Fibroblast of skin of left biceps (primary cell): ENCODE measurements at regions not wholly inside any gene's neighbourhood (a gene's known extent, or its start where the extent isn't known, plus 50 kb on each side); places are given as distances from the start of the nearest gene placed in this dataset.

Source experiments
- DNase-seq, 2 experiments: peaks; one replicate each; pipeline ENCODE4 v3.0.0-alpha.2; 2013; ENCODE audit warnings: low read depth in 2 of 2

DNA sequence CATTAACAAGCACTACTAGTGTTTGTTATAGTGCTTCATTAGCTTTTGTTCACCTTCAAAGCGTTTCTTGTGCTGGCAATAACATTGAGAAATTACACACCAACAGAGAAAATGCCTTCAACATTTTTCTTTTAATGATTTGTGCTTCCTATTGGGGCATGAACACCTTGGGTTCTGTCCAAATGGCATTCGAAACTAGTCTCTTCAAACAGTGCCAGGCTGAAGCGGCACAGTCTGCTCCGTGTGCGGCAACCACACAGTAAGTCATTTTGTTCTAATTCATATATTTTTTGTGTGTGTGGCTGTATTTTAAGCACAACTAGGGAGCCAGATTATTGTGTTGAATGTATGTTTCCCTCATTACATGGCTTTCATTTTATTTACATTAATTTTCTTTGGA, 414.7 kb upstream of the SGCD start:
- DNase-seq, result no peak

DNA sequence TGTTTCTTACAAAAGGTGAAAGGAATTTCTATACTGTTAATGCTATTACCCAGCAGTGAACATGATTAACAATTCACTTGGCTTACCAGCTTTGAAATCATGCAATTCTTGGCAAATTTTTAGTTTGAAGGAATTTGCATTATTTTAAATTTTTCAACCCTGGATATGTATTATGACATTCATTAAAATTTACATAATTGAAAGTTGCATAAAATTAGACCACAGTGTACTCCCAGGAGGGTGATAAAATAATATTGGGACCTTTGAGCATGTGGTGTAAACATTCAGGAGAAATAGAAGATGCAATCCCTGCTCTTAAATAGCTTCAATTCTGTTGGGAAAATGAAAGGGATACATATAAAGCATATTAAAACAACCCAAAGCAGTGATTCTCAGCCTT, 412.2 kb upstream of the SGCD start:
- DNase-seq, result no peak

DNA sequence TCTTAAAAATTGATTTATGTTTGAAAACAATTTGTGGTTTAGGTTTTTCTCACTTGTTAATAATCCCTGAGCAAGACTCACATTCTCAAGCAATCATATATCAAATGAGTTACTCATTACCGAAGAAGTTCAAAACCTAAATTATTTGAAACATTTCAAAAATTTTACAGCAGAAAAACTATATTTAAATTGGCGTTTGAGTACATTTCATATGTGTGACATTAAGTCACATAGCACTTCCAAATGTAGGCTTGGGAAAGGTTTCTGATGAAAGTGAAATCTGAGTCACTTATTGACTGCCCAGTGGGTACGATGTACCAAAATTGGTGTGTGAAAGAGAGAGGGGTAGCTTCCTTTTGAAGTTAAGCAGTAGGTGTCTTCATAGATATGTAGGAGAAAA, 411.4 kb upstream of the SGCD start:
- peak in 1 of 2 experiments; percentile 58 for DNase-seq

DNA sequence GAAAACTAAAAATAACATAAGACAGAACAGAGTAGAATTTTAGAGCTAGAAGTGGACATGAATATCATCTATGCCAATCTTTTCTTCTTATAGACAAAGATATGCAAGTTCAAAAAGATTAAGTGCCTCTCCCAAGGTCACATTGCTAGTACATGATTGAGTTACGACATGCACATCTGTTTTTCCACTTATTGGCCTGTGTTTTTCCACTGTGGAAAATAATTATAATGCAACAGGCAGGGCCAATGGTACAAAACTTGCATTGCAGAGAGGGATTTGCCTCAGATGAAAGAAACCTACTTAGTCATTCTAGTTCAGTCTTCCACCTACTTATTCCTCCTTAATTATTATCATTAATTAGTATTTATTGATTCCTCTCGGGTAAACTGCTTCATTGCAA, 407.8 kb upstream of the SGCD start:
- DNase-seq, result no peak

DNA sequence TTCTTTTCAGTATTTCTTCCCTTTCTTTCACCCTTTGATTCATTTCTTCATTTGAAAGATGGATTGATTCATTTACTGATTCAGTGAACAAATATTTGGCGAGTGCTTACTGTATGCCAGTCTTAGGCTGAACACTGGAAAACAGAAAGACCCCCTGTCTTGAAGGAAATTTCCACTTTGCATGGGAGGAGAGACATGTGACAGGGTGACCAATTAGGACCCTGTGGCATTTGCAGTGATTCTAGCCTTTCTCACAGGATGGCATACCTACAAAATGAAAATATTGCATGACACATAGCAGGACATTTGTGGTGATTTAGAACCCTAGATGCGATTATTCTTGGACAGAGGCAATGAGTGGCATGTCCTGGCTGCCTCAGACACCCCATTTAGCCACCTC, 407.2 kb upstream of the SGCD start:
- no peak for DNase-seq

DNA sequence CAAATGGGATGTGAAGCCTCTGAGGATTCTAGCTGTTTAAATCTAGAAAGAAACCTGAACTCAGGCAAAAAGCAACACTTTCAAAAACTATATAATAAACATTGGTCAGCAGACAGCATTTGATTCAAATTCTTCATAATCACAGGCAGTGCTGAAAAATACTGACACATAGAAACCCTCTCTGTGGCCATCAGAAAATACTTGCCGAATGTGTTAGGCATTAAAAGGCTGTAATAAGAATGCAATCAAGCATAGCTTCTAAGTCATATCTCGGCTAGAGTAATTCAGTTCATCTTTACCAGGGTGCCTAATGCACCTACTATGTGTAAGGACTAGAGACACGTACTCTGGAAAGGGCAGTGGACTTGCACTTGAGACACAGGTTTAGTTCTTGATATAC, 405.3 kb upstream of the SGCD start:
- DNase-seq, result no peak

DNA sequence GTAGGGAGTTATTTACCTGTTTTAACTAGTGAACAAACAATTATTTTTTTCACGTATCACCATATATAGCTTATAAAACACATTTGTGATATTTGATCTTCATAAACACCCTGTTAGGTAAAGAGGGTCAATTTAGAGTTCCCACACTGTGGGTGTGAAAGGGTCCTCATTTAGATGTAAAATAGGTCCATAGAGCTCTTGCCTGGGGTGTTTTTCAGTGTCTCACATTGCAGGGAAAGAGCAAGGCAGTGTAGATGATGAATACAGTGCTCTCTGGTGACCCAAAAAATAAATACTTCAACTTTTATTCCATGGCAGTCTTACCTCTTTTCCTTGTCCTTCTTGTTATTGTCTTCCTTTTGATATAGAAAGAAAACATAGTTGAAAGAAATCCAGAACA, 403.2 kb upstream of the SGCD start:
- no peak for DNase-seq

DNA sequence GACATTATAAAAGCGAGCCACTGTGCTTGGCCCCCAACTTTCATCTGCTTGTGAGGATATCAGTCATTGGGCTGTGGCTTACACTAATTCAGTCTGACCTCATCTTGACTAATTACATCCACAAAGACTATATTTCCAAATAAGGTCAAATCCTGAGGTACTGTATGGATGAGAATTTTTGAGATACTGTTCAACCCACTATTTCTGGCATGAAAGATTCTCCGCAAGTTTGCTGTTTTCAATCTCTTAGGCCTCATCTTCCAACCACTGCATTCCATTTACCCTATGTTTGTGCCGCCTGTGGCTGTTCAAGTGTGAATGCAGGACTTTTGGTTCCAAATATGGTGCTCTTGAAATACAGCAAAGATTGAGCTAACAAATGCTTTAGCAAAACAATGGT, 400.9 kb upstream of the SGCD start:
- peak; percentile 82 to 87 for DNase-seq

DNA sequence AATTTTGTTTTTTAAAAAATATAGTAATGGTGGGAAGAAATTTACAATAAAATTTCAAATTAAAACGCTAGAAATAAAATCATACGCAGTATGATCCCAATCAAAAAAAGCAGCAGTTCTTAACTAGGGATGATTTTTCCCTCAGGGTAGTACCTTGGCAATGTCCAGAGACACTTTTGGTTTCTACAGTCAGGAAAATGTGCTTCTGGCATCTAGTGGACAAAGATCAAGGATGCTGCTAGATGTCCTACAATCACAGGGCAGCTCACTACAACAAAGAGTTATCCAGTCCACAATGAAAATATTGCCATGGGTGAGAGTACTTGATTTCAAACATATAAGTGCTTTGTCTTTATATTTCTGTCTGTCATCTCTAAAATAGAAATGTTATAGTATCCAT, 400.2 kb upstream of the SGCD start:
- no peak for DNase-seq

DNA sequence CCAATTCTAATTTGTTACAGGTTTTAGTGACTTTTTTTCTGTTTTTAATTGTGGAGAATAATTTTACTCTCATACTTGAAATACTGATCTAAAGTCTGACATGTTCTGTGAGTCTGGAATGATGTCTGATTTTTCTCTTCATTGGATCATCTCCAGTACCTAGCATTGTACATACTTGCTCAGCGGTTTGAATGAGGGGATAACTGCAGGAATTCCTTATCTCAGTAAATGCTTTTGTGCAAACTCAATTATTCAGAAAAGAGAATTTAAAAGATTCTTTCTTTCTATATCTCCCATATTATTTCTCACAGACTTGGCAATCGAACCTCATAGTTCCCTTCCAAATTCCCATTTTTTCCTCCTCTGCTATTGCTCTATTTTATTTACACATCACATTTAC, 397.9 kb upstream of the SGCD start:
- peak in 1 of 2 experiments; percentile 36 for DNase-seq

DNA sequence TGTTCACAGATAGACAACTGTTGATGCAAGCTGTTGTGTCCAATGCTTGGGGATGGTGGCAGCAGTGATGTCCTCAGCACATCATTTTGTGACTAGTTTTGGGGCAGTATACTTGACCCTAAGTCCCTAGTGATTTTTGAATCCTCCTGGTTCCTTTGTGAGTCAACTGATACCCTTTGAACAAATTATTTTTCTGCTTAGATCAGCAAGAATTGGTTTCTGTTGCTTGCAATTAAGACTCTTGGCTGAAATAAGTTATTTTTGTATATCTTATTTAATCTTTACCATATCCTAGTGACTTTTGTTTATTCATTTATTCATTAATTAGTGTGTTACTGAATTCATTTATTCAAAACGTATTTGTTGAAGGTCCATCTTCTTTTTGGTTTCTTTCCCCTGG, 392.0 kb upstream of the SGCD start:
- no peak for DNase-seq

DNA sequence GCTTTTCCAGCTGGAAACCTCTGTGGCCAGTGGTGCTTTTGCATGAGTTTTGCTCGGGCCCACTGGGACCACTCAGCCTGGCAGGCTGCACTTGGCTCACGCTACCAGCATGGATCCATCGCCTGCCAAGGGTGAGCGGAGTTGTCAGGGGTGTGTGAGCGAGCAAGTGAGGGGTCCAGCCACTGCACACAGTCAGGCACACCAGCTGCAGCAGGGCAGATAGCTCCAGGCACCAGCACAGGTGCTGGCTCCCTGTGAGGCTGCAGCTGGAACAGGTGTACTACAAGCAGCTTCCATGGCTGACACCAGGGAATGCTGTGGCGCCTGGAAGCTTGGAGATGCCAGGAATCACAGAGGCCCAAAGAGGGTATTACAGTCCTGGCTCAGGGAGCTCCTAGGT, 391.2 kb upstream of the SGCD start:
- no peak for DNase-seq

DNA sequence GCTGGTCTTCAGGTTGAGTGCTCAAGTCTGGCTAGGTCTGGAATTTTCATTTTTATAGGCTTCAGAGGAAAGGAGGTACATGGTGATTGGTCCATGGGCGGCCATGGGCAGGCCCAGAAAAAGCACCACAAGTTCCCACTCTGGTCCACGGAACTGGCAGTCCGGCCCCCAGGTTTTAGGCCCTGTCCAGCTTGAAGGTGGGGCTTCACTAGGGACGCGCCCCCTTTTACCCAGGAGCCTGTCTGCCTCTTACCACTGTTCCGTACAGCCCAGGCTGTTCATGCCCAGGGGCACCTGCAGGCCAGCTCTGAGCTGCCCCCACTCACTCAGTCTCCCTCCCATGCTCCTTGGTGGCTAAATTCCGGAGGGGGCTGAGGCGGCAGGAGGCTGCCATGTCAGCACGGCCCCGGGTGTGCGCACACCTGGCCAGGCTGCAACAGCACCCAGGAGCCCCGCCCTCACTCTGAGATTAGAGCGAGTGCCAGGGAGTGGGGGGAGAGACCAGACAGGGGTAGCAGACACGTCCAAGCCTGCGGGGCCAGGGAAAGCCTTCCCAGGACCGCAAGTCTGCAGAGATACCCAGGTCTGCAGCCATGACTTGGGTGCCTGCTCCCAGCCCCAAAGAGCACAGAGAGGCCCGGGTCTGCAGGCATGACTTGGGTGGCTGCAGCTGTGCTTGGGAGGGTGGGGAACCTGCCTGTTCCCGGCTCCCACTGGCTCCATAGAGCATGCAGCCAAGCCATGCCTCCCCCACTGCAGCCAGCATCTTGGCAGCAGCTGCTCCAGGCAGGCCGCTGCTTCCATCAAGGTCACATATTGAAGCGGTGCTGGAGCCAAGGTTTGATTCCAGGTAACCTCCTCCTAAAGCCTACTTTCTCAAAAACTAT, 390.2 kb upstream of the SGCD start:
- no peak for DNase-seq

DNA sequence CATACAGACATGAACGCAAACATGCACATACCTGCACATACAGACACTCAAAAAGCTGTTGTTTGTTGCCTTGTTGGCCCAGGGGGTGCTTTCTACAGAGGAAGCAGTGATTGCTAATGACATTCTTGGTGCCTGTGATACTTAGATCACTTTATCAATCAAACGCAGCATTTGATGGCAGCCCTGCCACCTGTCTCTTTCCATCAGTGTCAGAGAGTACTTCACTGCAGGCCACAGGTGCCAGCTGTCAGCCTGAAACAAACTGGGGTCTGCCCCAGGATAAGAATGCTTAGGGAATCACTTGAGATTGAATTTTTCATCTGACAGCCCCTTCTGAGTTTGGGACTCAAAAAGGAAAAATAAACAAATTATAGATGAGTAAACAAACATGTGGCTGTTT, 388.9 kb upstream of the SGCD start:
- DNase-seq, result no peak

DNA sequence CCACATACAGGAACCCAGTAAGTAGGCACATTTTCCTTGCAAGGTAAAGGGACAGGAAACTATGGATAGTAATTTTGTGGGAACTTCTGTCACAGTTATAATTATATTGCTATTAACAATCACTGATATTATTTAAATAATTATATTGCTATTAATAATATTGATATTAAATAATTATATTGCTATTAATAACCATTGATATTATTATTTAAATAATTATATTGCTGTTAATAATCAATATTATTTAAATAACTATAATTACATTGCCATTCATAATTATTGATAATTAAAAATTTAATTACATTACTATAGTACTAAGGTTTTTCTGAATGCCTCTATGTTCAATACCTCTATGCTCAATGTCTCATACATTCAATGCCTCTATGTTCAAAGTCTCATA, 385.6 kb upstream of the SGCD start:
- no peak for DNase-seq

DNA sequence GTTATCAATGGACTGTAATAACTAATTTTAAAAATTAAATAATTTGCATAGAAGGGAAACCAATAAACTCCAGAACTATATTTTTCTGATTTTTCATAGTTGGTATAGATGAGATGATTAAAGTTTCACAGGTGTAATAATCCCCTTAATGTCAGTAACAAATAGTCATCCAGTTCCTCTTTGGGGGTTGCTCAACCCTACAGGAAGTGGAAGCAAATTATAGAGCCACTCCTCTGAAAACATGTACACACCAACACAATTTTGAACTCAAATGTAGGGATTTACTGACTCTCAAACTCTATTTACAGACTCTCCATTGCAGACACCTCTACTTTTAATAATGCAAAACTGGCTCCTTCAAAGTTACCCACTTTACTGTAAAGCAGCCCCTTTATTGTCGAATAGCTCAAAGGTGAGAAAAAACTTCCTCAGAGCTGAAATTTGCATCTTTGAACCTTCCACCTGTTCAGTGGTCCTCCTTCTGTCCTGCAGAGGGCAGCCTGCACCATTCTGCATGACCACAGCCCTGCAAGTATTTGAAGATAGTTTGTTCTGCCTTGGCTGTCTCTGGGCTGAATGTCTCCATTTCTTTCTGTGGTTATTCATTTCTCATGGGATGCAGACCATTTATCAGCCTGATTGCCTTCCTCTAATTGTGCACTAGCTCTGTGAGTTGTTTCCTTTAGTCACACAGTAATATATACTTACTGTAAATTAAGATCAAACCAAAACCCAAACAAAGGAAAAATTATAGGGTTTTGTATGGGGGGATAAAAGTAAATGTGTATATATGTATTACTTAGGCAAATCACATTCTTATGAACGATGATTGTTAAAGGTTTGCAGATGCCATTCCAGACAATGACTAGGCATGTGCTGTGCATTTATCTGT, 383.2 kb upstream of the SGCD start:
- DNase-seq, result peak; percentile 32 to 42

DNA sequence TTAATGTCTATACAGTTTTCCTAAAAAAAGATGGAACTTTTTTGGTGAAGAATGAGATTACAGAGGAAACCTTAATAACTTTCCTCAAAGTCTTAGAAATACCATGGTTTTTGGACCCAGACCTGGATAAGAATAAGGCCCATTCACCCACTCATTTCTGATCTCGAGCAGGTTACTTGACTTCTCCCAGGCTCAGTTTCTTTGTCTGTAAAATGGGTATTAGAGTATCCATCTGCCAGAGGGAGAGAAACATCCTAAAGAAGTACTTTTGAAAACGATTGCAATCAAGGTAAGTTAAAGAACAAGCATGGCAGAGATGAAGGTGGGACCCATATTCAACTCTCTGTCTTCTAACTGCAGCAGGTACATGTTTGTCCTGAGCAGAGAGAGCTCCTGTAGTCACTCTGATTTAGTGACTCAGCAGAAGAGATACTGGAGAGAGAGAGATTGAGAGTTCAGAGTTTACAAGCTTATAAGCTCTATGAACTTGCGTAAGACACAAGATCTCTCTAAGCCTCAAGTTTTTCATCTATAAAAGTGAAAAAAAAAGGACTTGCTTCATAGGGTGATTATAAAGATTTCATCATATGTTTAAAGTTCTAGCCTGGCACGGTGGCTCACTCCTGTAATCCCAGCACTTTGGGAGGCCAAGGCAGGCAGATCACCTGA, 379.4 kb upstream of the SGCD start:
- peak in 1 of 2 experiments; percentile 12 for DNase-seq

DNA sequence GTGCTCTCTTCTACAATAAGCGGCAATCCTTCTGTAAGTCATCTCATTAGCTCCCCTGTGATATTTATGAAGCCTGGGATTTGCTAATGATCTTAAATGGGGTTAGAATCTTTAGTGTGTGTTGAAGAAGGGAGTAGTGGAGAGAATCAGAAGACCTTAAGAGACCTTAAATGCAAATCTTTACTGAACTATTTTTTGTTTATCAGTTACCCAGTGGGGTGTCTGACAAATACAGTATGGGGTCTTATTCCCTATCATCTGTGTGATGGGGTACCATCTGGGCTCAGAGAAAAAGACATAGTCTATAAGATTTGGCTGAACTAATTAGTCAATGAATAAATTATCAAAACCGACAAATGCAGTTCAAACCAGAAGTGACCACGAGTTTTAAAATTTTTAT, 378.4 kb upstream of the SGCD start:
- DNase-seq, result no peak

DNA sequence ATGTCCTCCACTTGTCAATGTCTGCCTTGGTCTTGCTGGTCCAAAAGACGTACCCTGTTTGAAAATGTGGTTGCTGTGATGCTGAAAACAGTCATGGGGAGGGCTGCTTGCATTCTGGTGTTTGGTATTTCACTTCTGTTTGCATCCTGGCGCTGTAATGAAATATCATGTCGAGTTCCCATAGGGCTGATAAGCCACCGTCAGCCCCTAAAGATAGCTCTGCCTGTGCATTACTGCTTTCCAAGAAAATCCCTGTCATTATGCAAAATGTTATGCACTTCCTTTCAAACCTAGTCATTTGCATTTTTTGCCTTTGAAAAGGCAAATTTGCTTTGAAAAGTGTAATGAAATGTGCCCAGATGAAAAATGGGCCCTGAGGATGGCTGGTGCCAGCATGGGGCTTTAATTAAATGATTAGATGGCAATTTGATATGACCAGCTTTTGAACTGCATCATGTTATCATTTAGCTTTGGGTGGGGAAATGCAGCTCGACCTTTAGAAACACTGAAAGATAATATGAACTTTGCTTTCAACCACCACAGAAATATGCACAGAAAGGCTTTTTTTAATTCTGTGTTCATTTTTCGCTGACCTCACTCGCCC, 374.4 kb upstream of the SGCD start:
- DNase-seq, result no peak

DNA sequence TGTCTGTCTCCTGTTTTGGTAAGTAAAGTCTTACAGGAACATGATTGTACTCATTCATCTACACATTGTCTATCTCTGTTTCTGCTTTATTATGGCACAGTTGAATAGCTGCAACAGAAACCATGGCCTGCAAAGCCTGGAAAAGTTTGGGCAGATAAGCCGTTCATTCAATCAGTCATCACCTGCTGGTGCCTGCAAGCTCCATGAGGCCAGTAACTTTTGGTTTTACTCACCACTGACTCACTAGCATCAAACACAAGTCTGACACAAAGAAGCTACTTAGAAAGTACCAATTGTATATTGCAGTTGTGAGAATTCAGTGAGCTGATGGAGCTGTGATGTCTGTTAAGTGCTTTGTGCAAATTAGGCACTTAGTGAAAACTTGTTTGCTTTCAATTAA, 373.6 kb upstream of the SGCD start:
- no peak for DNase-seq

DNA sequence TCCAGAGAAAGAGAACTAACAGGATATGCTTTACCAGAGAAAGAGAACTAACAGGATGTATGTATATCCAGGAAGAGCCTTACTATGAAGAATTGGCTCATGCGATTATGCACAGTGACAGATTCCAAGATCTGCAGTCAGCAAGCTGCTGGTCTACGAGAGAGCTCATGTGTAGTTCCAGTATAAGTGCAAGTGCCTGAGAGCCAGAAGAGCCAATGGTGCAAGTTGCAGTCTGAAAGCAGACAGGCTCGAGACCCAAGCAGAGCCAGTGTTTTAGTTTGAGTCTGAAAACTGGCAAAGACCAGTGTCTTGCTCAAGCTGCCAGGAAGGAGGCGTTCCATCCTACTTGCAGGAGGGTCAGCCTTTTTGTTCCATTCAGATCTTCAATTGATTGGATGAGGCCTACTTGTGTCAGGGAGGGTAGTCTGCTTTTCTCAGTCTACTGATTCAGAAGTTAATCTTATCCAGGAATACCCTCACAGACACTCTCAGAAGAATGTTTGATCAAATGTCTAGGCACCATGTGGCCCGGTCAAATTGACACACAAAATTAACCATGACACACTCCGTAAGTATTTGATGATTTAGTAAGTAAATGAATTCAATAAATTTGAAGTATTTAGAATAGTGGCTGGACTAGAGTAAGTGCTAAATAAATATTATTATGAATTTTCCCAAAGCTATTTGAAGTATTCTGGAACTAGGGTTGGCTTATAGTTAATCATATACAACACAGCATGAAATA, 372.1 kb upstream of the SGCD start:
- DNase-seq, result peak; percentile 54 to 62
